ENCODE measurements at regions not wholly inside any gene's neighbourhood (a gene's known extent, or its start where the extent isn't known, plus 50 kb on each side); places are given as distances from the start of the nearest gene placed in this dataset.

GRCh38 chr1:208520438-208521099 is 276.4 kb upstream of the PLXNA2 start:
- Histone ChIP-seq H3K4me3 (ENCODE audit: low read depth, low read length, poor library complexity, severe bottlenecking) (no peak overlapping the region), H3K4me2 (ENCODE audit: low read length) (no peak overlapping the region), H3K36me3 (ENCODE audit: insufficient read depth, low read length) (no peaks in the 10 kb centered on the region), H2AFZ (ENCODE audit: low read length) (no peak overlapping the region), H3K9me3 (ENCODE audit: low read length) (no peaks in the 10 kb centered on the region), H3K4me1 (ENCODE audit: insufficient read depth, low read length, poor library complexity, severe bottlenecking) (no peaks in the 10 kb centered on the region), H4K20me1 (ENCODE audit: insufficient read depth, low read length) (no peaks in the 10 kb centered on the region), H3K9me2 (ENCODE audit: insufficient read depth, low read length) (no peaks in the 10 kb centered on the region), H3K79me2 (ENCODE audit: insufficient read depth, low read depth, low read length) (no peaks in the 10 kb centered on the region), H3K27ac (ENCODE audit: low read depth, low read length, poor library complexity, severe bottlenecking) (no peak overlapping the region)
- CTCF ChIA-PET (ENCODE audit: unreplicated experiment), result no interaction called here
- no peak for DNase-seq (ENCODE audit: low spot score)
- TF ChIP-seq EZH2phosphoT487 (IDR thresholded peaks at IDR 0.05; ENCODE audit: borderline replicate concordance, low read depth, low read length), result no peak
- TF ChIP-seq CTCF (conservative IDR thresholded peaks at IDR 0.05; ENCODE audit: low read length), result no peak
- POLR2A ChIA-PET, result no interaction called here
- no TSS peak for BruUV-seq (replicated peaks)
- intact Hi-C loops (cut with micrococcal nuclease; ENCODE audit: unreplicated experiment), result no loop called here

GRCh38 chr1:208521534-208521933 is 277.4 kb upstream of the PLXNA2 start:
- intact Hi-C loops (cut with micrococcal nuclease; ENCODE audit: unreplicated experiment), result no loop called here
- ChIA-PET CTCF (ENCODE audit: unreplicated experiment) (no interaction called here), POLR2A (interaction anchor here (0.6 kb wide), 1 partner anchor 12 kb away, joined by 3 read pairs; no protein-coding TSS in a partner anchor)
- Histone ChIP-seq H3K79me2 (ENCODE audit: insufficient read depth, low read depth, low read length) (no peaks in the 10 kb centered on the region), H3K4me3 (ENCODE audit: low read depth, low read length, poor library complexity, severe bottlenecking) (no peak overlapping the region), H2AFZ (ENCODE audit: low read length) (no peak overlapping the region), H3K4me2 (ENCODE audit: low read length) (no peak overlapping the region), H4K20me1 (ENCODE audit: insufficient read depth, low read length) (no peaks in the 10 kb centered on the region), H3K9me3 (ENCODE audit: low read length) (no peaks in the 10 kb centered on the region), H3K36me3 (ENCODE audit: insufficient read depth, low read length) (no peaks in the 10 kb centered on the region), H3K9me2 (ENCODE audit: insufficient read depth, low read length) (no peaks in the 10 kb centered on the region), H3K4me1 (ENCODE audit: insufficient read depth, low read length, poor library complexity, severe bottlenecking) (no peaks in the 10 kb centered on the region), H3K27ac (ENCODE audit: low read depth, low read length, poor library complexity, severe bottlenecking) (no peak overlapping the region)
- BruUV-seq (replicated peaks), result no TSS peak
- DNase-seq (ENCODE audit: low spot score), result no peak
- no peak for TF ChIP-seq CTCF (conservative IDR thresholded peaks at IDR 0.05; ENCODE audit: low read length)
- no peak for TF ChIP-seq EZH2phosphoT487 (IDR thresholded peaks at IDR 0.05; ENCODE audit: borderline replicate concordance, low read depth, low read length)

GRCh38 chr1:208523007-208523406 is 278.8 kb upstream of the PLXNA2 start:
- no peak for DNase-seq (ENCODE audit: low spot score)
- CTCF ChIA-PET (ENCODE audit: unreplicated experiment), result no interaction called here
- Histone ChIP-seq H3K4me3 (ENCODE audit: low read depth, low read length, poor library complexity, severe bottlenecking) (no peak overlapping the region), H3K36me3 (ENCODE audit: insufficient read depth, low read length) (no peaks in the 10 kb centered on the region), H3K79me2 (ENCODE audit: insufficient read depth, low read depth, low read length) (no peaks in the 10 kb centered on the region), H3K4me2 (ENCODE audit: low read length) (no peak overlapping the region), H3K27ac (ENCODE audit: low read depth, low read length, poor library complexity, severe bottlenecking) (no peak overlapping the region), H3K9me2 (ENCODE audit: insufficient read depth, low read length) (no peaks in the 10 kb centered on the region), H3K9me3 (ENCODE audit: low read length) (no peaks in the 10 kb centered on the region), H2AFZ (ENCODE audit: low read length) (no peak overlapping the region), H4K20me1 (ENCODE audit: insufficient read depth, low read length) (no peaks in the 10 kb centered on the region), H3K4me1 (ENCODE audit: insufficient read depth, low read length, poor library complexity, severe bottlenecking) (no peaks in the 10 kb centered on the region)
- POLR2A ChIA-PET, result interaction anchor here (0.7 kb wide), 1 partner anchor 46 kb away, joined by 3 read pairs; no protein-coding TSS in a partner anchor
- TF ChIP-seq EZH2phosphoT487 (IDR thresholded peaks at IDR 0.05; ENCODE audit: borderline replicate concordance, low read depth, low read length) (no peak), CTCF (conservative IDR thresholded peaks at IDR 0.05; ENCODE audit: low read length) (no peak)
- intact Hi-C loops (cut with micrococcal nuclease; ENCODE audit: unreplicated experiment), result no loop called here
- BruUV-seq (replicated peaks), result no TSS peak
